Endodermal cell (in vitro differentiated cells): ENCODE measurements at regions not wholly inside any gene's neighbourhood (a gene's known extent, or its start where the extent isn't known, plus 50 kb on each side); places are given as distances from the start of the nearest gene placed in this dataset.

Source experiments
- DNase-seq: peaks from one replicate; pipeline ENCODE4 v3.0.0-alpha.2; 2017
- H3K27ac ChIP-seq: 2 replicates; pipeline ENCODE4 v1.5.1; 2013; ENCODE audit warnings: mild to moderate bottlenecking, low read depth, low read length, moderate library complexity
- H3K27me3 ChIP-seq: 2 replicates; pipeline ENCODE4 v1.6.1; 2013; ENCODE audit warnings: mild to moderate bottlenecking, low read length, moderate library complexity; ENCODE audit not compliant: insufficient read depth, control insufficient read depth, poor library complexity, severe bottlenecking
- H3K36me3 ChIP-seq: 2 replicates; pipeline ENCODE4 v1.7.0; 2013; ENCODE audit warnings: mild to moderate bottlenecking, low read length, moderate library complexity; ENCODE audit not compliant: control insufficient read depth, insufficient read depth
- H3K4me1 ChIP-seq: one replicate; pipeline ENCODE4 v1.7.0; 2013; ENCODE audit warnings: low read length; ENCODE audit not compliant: control insufficient read depth, insufficient read depth
- H3K4me3 ChIP-seq: 2 replicates; pipeline ENCODE4 v1.5.1; 2013; ENCODE audit warnings: mild to moderate bottlenecking, low read length, moderate library complexity
- H3K9ac ChIP-seq: 2 replicates; pipeline ENCODE4 v1.6.1; 2013; ENCODE audit warnings: mild to moderate bottlenecking, low read length, moderate library complexity; ENCODE audit not compliant: poor library complexity, severe bottlenecking; ENCODE audit errors: extremely low read depth
- H3K9me3 ChIP-seq: 2 replicates; pipeline ENCODE4 v1.6.1; 2013; ENCODE audit warnings: mild to moderate bottlenecking, low read length, moderate library complexity; ENCODE audit not compliant: control insufficient read depth
- H3K27ac Mint-ChIP-seq: 2 replicates; pipeline ENCODE4 v1.8.0; 2020; ENCODE audit warnings: mixed read lengths
- H3K27me3 Mint-ChIP-seq: 2 replicates; pipeline ENCODE4 v1.8.0; 2021; ENCODE audit warnings: mild to moderate bottlenecking, mixed read lengths; ENCODE audit not compliant: insufficient read depth
- H3K36me3 Mint-ChIP-seq: 2 replicates; pipeline ENCODE4 v1.8.0; 2020; ENCODE audit warnings: low read depth, mixed read lengths
- H3K4me1 Mint-ChIP-seq: 2 replicates; pipeline ENCODE4 v1.8.0; 2020; ENCODE audit warnings: mixed read lengths
- H3K4me3 Mint-ChIP-seq: 2 replicates; pipeline ENCODE4 v1.8.0; 2020; ENCODE audit warnings: mild to moderate bottlenecking, moderate library complexity, mixed read lengths
- H3K9me3 Mint-ChIP-seq: 2 replicates; pipeline ENCODE4 v1.8.0; 2020; ENCODE audit warnings: mild to moderate bottlenecking, mixed read lengths
- CTCF ChIP-seq: fragments of 200-600 bp; sonication (generic); conservative IDR thresholded peaks from 2 replicates; pipeline ENCODE4 v1.5.0; 2021; ENCODE audit warnings: antibody characterized with exemption, mild to moderate bottlenecking
- WGBS, 2 experiments: methylation state at CpG; one replicate each; pipeline versions ENCODE4 v1.1.5 to v1.1.7; 2013; ENCODE audit warnings: missing lambda C conversion rate in 2 of 2, mixed read lengths in 1 of 2; ENCODE audit not compliant: insufficient coverage in 1 of 2, insufficient read length in 1 of 2; 5-methylcytosine and 5-hydroxymethylcytosine counted together

GRCh38 chr1:216932424-216932823 is 209.2 kb upstream of the ESRRG start:
- Mint-ChIP-seq H3K36me3 (peaks cover 2% of the 10 kb centered on the region), H3K27me3 (no peaks in the 10 kb centered on the region), H3K4me3 (no peak overlapping the region), H3K9me3 (no peaks in the 10 kb centered on the region), H3K4me1 (peaks cover 16% of the 10 kb centered on the region), H3K27ac (peak overlapping the region; percentile 37)
- Histone ChIP-seq H3K9ac (no peak overlapping the region), H3K9me3 (no peaks in the 10 kb centered on the region), H3K4me3 (no peak overlapping the region), H3K36me3 (no peaks in the 10 kb centered on the region), H3K27me3 (no peaks in the 10 kb centered on the region), H3K27ac (no peak overlapping the region), H3K4me1 (no peaks in the 10 kb centered on the region)
- DNase-seq, result no peak
- TF ChIP-seq CTCF, result no peak
- 91 to 100% methylated on average over 2 to 3 of the region's 3 CpGs for WGBS, 2 experiments

GRCh38 chr1:216929870-216930582 is 206.8 kb upstream of the ESRRG start:
- Histone ChIP-seq H3K9ac (no peak overlapping the region), H3K4me1 (no peaks in the 10 kb centered on the region), H3K27me3 (no peaks in the 10 kb centered on the region), H3K4me3 (no peak overlapping the region), H3K9me3 (no peaks in the 10 kb centered on the region), H3K36me3 (no peaks in the 10 kb centered on the region), H3K27ac (no peak overlapping the region)
- no peak for DNase-seq
- no peak for TF ChIP-seq CTCF
- Mint-ChIP-seq H3K27me3 (no peaks in the 10 kb centered on the region), H3K4me1 (peaks cover 16% of the 10 kb centered on the region), H3K4me3 (no peak overlapping the region), H3K9me3 (no peaks in the 10 kb centered on the region), H3K27ac (no peak overlapping the region), H3K36me3 (no peaks in the 10 kb centered on the region)
- WGBS, 2 experiments, result 81 to 100% methylated on average over 1 to 2 of the region's 2 CpGs

- no peak overlapping the region for H3K4me3 ChIP-seq
- H3K27me3 ChIP-seq, result no peaks in the 10 kb centered on the region
- no peak overlapping the region for H3K27ac ChIP-seq
- Mint-ChIP-seq H3K36me3 (no peaks in the 10 kb centered on the region), H3K9me3 (no peaks in the 10 kb centered on the region), H3K4me1 (peaks cover 38% of the 10 kb centered on the region), H3K27me3 (no peaks in the 10 kb centered on the region), H3K27ac (no peak overlapping the region), H3K4me3 (no peak overlapping the region)
- 96 to 97% methylated on average over 6 of the region's 6 CpGs for WGBS, 2 experiments
- H3K9ac ChIP-seq, result no peak overlapping the region
- DNase-seq, result no peak
- peaks cover 4% of the 10 kb centered on the region for H3K4me1 ChIP-seq
- no peaks in the 10 kb centered on the region for H3K9me3 ChIP-seq
- TF ChIP-seq CTCF, result no peak
- no peaks in the 10 kb centered on the region for H3K36me3 ChIP-seq
Measured at GRCh38 chr1:216927633-216928032, 204.4 kb upstream of the ESRRG start.
